Activated CD8-positive, alpha-beta memory T cell treated with anti-CD3 and anti-CD28 coated beads, Interleukin-2, amount 10 ng/mL, durations not matched to agents 7 days and 5 days (primary cell): ENCODE measurements at regions not wholly inside any gene's neighbourhood (a gene's known extent, or its start where the extent isn't known, plus 50 kb on each side); places are given as distances from the start of the nearest gene placed in this dataset.
"Not testable (repeated sequence)": the region's sequence is repeated elsewhere in the genome, so short reads cannot be mapped to it uniquely, and the experiment has no call there.

Source experiments
- ATAC-seq: fragments of 150-1000 bp; cut with Tn5 transposase; one replicate; pipeline ENCODE4 v1.10.0; 2021; ENCODE audit warnings: moderate library complexity
- CTCF ChIA-PET: fragments of 350-600 bp; sonication (Branson Sonifier 250); formaldehyde crosslinking; loops from one replicate; lab custom pipeline; 2021; ENCODE audit warnings: antibody characterized with exemption; lab: Charles Lee
- DNase-seq: peaks from one replicate; pipeline ENCODE4 v3.0.0-alpha.2; 2020
- H3K27ac Mint-ChIP-seq: one replicate; pipeline ENCODE4 v1.8.0; 2021; ENCODE audit warnings: mild to moderate bottlenecking, mixed read lengths
- H3K27me3 Mint-ChIP-seq: one replicate; pipeline ENCODE4 v1.8.0; 2021; ENCODE audit warnings: mixed read lengths
- H3K36me3 Mint-ChIP-seq: one replicate; pipeline ENCODE4 v1.8.0; 2021; ENCODE audit warnings: mild to moderate bottlenecking, mixed read lengths
- H3K4me1 Mint-ChIP-seq: one replicate; pipeline ENCODE4 v1.8.0; 2021; ENCODE audit warnings: mixed read lengths
- H3K4me3 Mint-ChIP-seq: one replicate; pipeline ENCODE4 v1.8.0; 2021; ENCODE audit warnings: mild to moderate bottlenecking, moderate library complexity, mixed read lengths
- H3K9me3 Mint-ChIP-seq: one replicate; pipeline ENCODE4 v1.8.0; 2022; ENCODE audit warnings: low read depth, mixed read lengths

DNA sequence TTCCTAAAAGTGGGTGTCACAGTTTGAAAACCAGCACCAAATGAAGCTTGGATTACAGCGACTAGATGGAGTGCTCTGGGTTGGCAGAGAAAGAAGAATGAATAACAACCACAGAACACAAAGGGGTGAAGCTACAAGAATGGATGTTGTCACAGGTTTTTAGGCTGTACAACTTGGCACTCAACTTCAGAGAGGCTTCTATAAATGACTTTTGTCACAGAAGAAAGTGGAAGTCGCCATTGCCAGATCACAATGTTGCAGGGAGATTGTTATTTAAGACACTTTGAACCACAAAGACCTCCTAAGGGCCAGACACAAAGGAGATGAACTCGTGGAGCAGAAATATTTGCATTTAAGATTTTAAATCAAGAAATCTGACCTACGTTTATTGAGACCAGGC lies 354.2 kb downstream of the CDH7 start:
- Mint-ChIP-seq H3K27me3 (no peaks in the 10 kb centered on the region), H3K27ac (no peak overlapping the region), H3K4me1 (no peaks in the 10 kb centered on the region), H3K4me3 (no peak overlapping the region), H3K9me3 (peaks cover 4% of the 10 kb centered on the region), H3K36me3 (no peaks in the 10 kb centered on the region)
- CTCF ChIA-PET = no interaction called here
- no peak for ATAC-seq
- no peak for DNase-seq

DNA sequence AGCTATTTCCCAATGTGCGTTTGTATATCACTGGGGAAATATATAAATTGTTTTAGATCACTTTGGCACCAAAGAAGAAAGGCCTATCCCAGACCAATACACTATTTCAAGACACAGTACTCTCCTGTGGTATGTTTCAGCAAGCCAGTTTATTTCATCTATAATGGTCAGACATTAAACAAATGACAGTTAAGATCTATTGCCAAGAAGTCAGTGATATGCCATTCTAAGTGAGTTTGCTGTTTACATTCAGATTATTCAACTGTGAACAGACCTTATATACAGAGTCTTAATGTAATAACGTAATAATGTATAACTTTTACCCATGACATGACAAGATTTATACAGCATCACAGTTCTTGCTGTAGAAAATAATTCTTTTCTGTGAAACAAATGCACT lies 352.7 kb downstream of the CDH7 start:
- no peaks in the 10 kb centered on the region for H3K27me3 Mint-ChIP-seq
- no peak overlapping the region for H3K27ac Mint-ChIP-seq
- ATAC-seq (no peak), DNase-seq (no peak)
- no peak overlapping the region for H3K4me3 Mint-ChIP-seq
- H3K4me1 Mint-ChIP-seq = no peaks in the 10 kb centered on the region
- H3K9me3 Mint-ChIP-seq = peaks cover 7% of the 10 kb centered on the region
- H3K36me3 Mint-ChIP-seq = no peaks in the 10 kb centered on the region
- CTCF ChIA-PET = no interaction called here

DNA sequence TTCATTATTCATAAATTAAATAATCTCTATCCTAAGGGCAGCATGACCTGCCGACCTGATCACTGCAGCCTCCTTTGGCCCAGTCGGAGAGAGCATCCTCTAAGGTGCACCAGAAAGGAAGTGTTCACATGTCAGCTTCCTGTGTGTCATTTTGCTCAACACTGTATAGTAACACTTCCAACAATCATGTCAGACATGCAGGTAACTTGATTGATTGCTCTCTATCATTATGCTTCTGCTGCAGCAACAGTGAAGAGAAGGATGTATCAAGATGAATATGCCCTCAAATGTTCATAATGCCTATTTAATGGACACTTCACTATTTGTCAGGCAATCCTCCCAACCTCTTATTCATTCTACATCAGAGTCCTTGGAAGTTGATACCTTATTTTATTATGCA lies 332.3 kb downstream of the CDH7 start:
- H3K4me1 Mint-ChIP-seq = no peaks in the 10 kb centered on the region
- no peaks in the 10 kb centered on the region for H3K36me3 Mint-ChIP-seq
- CTCF ChIA-PET = no interaction called here
- no peaks in the 10 kb centered on the region for H3K27me3 Mint-ChIP-seq
- DNase-seq = no peak
- H3K27ac Mint-ChIP-seq = no peak overlapping the region
- no peak overlapping the region for H3K4me3 Mint-ChIP-seq
- peaks cover 5% of the 10 kb centered on the region for H3K9me3 Mint-ChIP-seq
- no peak for ATAC-seq

DNA sequence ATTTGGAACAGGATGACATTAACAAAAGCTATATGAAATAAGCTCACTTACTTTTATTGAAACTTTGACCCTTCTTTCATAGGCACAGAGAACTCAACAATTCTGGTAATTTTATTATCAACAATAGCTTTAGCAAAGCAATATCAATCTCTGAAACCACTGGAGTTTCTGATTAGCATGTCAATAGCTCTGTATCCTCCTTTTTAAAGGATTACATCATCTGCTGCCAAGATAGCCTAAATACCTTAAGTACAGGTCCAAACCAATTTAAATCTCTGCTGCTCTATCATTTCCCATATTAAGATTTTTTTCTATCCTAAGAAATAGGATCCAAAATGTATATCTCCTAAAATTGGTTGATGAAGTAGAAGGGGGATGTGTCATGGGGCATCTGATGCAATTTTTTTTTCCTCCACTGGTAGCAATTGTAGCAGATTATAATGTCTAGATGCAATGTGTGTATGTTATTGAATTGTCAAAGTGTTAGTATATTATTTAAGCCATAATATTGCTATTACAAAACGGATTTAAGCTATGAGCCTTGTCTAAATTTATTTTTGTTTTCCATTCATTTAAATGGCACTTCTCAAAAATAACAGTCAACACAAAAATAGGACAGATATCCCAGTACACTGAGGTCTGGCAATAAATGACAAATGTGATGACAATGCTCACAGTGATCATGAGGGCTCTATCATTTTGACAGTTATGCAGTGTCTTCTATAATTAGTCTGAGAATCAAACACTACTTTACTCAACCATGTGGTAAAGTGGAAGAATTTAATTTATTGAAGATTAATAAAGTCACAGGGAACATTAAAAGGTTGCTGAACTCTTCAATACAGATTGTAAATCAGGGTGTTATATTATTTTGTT lies 328.4 kb downstream of the CDH7 start:
- no peak for ATAC-seq
- Mint-ChIP-seq H3K27me3 (no peaks in the 10 kb centered on the region), H3K4me3 (no peak overlapping the region), H3K36me3 (no peaks in the 10 kb centered on the region), H3K9me3 (peaks cover 11% of the 10 kb centered on the region), H3K27ac (no peak overlapping the region), H3K4me1 (no peaks in the 10 kb centered on the region)
- no peak for DNase-seq
- CTCF ChIA-PET = no interaction called here

DNA sequence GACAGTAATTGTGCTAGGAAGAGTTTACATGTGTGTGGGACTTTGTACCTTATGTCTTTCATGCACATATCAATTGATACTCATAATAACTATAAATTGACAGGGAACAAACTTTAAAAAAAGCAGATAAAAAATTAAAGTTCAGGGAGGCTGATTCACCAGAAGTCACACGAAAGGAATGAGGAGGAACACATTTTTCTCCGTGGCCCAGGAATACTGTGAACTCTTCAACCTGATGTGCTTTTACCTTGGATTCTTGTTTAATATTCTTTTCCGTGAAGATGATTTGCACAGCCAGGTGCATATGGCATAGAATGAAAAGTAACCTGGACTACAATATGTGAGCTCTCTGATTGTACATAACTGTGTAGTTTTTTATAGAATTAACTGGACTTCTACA lies 326.3 kb downstream of the CDH7 start:
- H3K9me3 Mint-ChIP-seq = peaks cover 13% of the 10 kb centered on the region
- DNase-seq = no peak
- no peaks in the 10 kb centered on the region for H3K27me3 Mint-ChIP-seq
- CTCF ChIA-PET = no interaction called here
- ATAC-seq = no peak
- no peak overlapping the region for H3K27ac Mint-ChIP-seq
- no peak overlapping the region for H3K4me3 Mint-ChIP-seq
- no peaks in the 10 kb centered on the region for H3K36me3 Mint-ChIP-seq
- H3K4me1 Mint-ChIP-seq = no peaks in the 10 kb centered on the region

DNA sequence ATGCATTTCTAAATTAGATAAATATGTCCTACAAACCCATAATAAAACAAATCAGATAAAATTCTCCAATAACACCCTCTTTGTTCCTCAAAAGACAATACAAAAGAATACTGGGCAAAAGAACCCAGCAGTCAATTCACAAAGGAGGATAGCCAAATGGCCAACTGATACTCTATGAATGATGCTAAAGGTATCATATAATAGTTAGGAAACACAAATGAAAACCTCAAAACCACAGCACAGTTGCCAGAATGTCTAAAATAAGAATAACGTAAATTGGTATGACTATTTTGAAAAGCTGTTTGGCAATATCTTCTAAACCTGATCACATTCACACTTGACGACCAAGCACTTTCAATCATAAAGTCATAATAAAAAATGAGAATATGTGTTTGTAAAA lies 315.4 kb downstream of the CDH7 start:
- no peak overlapping the region for H3K27ac Mint-ChIP-seq
- no peak for DNase-seq
- no peak overlapping the region for H3K4me3 Mint-ChIP-seq
- no peaks in the 10 kb centered on the region for H3K27me3 Mint-ChIP-seq
- H3K36me3 Mint-ChIP-seq = no peaks in the 10 kb centered on the region
- no peaks in the 10 kb centered on the region for H3K4me1 Mint-ChIP-seq
- no peak for ATAC-seq
- CTCF ChIA-PET = no interaction called here
- peaks cover 4% of the 10 kb centered on the region for H3K9me3 Mint-ChIP-seq

DNA sequence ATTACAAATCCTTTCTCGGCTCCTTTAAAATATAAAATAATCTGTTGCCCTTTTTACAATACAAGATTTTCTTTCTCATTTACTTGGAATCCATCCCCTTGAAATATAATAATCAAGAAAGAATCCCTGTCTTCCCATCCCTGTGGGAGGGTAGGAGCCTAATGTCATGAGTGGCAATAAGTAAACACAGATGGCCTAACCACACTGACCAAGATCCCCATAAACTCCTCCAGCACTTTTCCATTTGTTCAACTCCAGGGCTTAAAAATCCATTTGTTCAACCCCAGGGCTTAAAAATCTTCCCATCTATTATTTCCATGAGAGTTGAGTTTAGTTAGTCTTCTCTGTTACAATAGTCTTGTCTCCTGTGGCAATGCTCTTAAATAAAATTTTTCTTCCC lies 297.6 kb downstream of the CDH7 start:
- peaks cover 5% of the 10 kb centered on the region for H3K9me3 Mint-ChIP-seq
- CTCF ChIA-PET = no interaction called here
- no peak for ATAC-seq
- no peaks in the 10 kb centered on the region for H3K27me3 Mint-ChIP-seq
- no peaks in the 10 kb centered on the region for H3K36me3 Mint-ChIP-seq
- no peak overlapping the region for H3K4me3 Mint-ChIP-seq
- DNase-seq = no peak
- H3K4me1 Mint-ChIP-seq = no peaks in the 10 kb centered on the region
- no peak overlapping the region for H3K27ac Mint-ChIP-seq

DNA sequence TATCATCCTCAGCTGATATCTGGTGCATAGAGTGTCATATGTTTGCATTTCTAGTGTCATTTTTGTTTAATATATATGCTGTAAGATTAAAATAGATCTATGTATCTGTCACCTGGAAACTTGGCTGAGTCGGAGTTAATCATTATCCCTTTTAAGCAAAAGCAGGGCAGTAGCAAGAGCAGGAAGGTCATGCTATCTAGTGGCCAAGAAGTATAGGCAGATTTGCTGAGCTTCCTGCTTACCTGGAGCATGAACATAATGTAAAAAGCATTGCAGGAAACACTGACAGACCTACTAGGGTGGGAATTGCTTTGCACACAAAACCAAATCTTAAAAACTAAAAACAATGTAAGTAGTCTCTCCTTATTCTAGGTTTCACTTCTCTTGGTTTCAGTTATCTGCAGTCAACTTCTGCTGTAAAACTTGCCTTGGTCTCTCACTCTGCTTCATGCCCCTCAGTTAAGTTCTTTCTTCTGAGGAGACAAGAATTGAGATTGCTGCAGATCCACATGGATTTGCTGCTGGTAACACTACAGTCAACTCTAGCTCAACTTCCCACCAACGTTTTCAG lies 295.3 kb downstream of the CDH7 start:
- no peak overlapping the region for H3K27ac Mint-ChIP-seq
- ATAC-seq (no peak), DNase-seq (no peak)
- no peaks in the 10 kb centered on the region for H3K27me3 Mint-ChIP-seq
- CTCF ChIA-PET = no interaction called here
- no peaks in the 10 kb centered on the region for H3K4me1 Mint-ChIP-seq
- no peaks in the 10 kb centered on the region for H3K36me3 Mint-ChIP-seq
- peaks cover 6% of the 10 kb centered on the region for H3K9me3 Mint-ChIP-seq
- H3K4me3 Mint-ChIP-seq = no peak overlapping the region

DNA sequence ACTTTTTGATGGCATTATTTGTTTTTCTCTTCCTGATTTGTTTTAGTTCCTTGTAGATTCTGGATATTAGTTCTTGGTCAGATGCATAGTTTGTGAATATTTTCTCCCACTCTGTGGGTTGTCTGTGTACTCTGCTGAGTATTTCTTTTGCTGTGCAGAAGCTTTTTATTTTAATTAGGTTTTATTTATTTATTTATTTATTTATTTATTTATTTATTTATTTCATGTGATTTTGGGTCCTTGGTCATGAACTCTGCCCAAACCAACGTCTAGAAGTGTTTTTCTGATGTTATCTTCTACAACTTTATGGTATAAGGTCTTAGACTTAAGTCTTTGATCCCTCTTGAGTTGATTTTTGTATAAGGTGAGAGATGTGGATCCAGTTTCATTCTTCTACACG lies 292.2 kb downstream of the CDH7 start:
- ATAC-seq (no peak), DNase-seq (no peak)
- Mint-ChIP-seq H3K9me3 (peaks cover 3% of the 10 kb centered on the region), H3K4me3 (no peak overlapping the region), H3K27me3 (no peaks in the 10 kb centered on the region), H3K27ac (no peak overlapping the region), H3K4me1 (no peaks in the 10 kb centered on the region), H3K36me3 (no peaks in the 10 kb centered on the region)
- CTCF ChIA-PET = no interaction called here

DNA sequence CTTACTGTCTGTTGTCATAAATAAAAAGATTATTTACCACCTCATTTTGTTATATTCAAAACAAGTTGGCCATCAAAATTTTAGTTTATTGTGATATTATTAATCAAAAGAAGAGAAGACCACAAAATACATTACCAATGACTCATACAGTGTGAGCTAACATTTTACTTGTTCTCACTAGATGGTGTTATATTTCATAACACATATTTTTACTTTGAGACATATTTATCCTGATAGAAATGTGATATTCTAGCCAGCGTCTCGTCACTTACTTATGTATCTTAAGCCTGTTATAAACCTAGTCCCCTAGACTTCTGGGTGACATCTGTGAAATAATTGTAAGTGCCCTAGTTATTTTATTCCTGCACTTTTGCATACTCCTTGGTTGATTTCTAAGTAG lies 263.2 kb downstream of the CDH7 start:
- CTCF ChIA-PET = no interaction called here
- Mint-ChIP-seq H3K27me3 (no peaks in the 10 kb centered on the region), H3K4me3 (no peak overlapping the region), H3K27ac (no peak overlapping the region), H3K36me3 (no peaks in the 10 kb centered on the region), H3K9me3 (peaks cover 9% of the 10 kb centered on the region), H3K4me1 (no peaks in the 10 kb centered on the region)
- no peak for ATAC-seq
- DNase-seq = no peak

DNA sequence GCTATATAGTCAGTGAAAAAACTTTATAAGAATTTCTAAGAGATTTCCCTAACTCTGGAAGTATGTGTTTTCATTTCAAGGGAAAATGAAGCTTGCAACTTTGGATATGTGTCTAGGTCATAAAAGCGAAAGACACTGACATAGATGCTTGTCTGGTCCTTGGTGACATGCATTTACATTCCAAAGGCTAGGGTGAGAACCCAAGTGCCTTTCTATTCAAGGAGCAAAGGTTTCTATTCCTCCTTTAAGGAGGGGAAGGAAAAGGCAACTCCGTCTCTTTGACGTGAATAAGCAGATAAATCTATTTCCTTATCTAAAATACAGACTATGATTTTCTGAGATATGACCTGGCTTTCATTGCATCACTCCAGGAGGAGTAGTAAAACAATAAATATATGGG lies 261.1 kb downstream of the CDH7 start:
- no peak for DNase-seq
- Mint-ChIP-seq H3K4me3 (no peak overlapping the region), H3K27me3 (no peaks in the 10 kb centered on the region), H3K9me3 (peaks cover 9% of the 10 kb centered on the region), H3K36me3 (no peaks in the 10 kb centered on the region), H3K27ac (no peak overlapping the region), H3K4me1 (no peaks in the 10 kb centered on the region)
- CTCF ChIA-PET = no interaction called here
- ATAC-seq = no peak

DNA sequence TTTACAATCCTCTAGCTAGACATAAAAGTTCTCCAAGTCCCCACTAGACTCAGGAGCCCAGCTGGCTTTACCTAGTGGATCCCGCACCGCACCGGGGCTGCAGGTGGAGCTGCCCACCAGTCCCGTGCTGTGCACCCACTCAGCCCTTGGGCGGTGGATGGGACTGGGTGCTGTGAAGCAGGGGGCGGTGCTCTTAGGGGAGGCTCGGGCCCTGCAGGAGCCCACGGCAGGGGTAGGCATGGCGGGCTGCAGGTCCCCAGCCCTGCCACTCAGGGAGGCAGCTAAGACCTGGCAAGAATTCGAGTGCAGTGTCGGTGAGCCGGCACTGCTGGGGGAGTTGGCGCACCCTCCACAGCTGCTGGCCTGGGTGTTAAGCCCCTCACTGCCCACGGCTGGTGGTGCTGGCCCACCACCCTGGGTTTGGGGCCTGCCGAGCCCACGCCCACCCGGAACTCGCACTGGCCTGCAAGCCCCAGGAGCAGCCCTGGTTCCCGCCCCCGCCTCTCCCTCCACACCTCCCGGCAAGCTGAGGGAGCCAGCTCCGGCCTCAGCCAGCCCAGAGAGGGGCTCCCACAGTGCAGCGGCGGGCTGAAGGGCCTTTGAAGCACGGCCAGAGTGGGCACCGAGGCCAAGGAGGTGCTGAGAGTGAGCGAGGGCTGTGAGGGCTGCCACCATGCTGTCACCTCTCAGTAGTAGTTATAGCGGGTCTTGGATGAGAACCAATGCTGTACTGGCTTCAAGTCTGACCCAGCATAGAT lies 255.2 kb downstream of the CDH7 start:
- H3K27me3 Mint-ChIP-seq = no peaks in the 10 kb centered on the region
- DNase-seq = no peak
- no peaks in the 10 kb centered on the region for H3K36me3 Mint-ChIP-seq
- H3K27ac Mint-ChIP-seq = no peak overlapping the region
- no peaks in the 10 kb centered on the region for H3K4me1 Mint-ChIP-seq
- H3K9me3 Mint-ChIP-seq = peaks cover 11% of the 10 kb centered on the region
- no peak overlapping the region for H3K4me3 Mint-ChIP-seq
- no peak for ATAC-seq
- CTCF ChIA-PET = no interaction called here

DNA sequence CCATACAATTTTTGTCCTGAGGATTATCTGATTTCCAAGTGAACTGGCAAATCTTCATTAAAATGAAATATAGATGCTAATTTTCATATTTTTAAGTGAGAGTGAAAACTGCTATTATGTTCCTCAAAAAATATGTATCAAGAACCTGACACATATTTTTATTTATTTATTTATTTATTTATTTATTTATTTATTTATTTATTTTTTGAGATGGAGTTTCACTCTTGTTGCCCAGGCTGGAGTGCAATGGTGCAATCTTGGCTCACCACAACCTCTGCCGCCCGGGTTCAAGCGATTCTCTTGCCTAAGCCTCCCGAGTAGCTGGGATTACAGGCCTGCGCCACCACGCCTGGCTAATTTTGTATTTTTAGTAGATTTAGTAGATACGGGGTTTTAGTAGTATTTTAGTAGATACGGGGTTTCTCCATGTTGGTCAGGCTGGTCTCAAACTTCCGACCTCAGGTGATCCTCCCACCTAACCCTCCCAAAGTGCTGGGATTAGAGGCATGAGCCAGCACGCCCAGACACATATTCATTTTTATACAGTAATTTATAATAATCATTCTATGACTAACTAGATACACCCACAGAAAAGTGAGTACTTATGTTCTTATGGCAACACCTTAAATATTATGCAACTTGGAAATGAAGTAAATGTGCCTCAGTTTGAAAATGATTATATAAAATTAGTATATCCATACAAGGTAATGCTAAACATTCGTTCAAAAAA lies 248.3 kb downstream of the CDH7 start:
- H3K4me3 Mint-ChIP-seq, H3K27me3 Mint-ChIP-seq, H3K9me3 Mint-ChIP-seq, CTCF ChIA-PET, H3K36me3 Mint-ChIP-seq, H3K4me1 Mint-ChIP-seq, ATAC-seq, DNase-seq, H3K27ac Mint-ChIP-seq: not testable (repeated sequence)
